ENCODE measurements at regions not wholly inside any gene's neighbourhood (a gene's known extent, or its start where the extent isn't known, plus 50 kb on each side); places are given as distances from the start of the nearest gene placed in this dataset.

- Histone ChIP-seq H3K9ac (no peak overlapping the region), H3K9me2 (no peaks in the 10 kb centered on the region), H3K4me2 (no peak overlapping the region), H3K9me3 (no peaks in the 10 kb centered on the region), H3K27me3 (ENCODE audit: insufficient read depth) (no peaks in the 10 kb centered on the region), H2AFZ (ENCODE audit: low read depth) (no peak overlapping the region), H3F3A (replicated peaks; ENCODE audit: insufficient read depth) (no peaks in the 10 kb centered on the region), H4K20me1 (ENCODE audit: insufficient read depth) (no peaks in the 10 kb centered on the region), H3K27ac (ENCODE audit: low read depth in 2 of 2, low read length in 1 of 2) (no peak overlapping the region), H3K4me1 (ENCODE audit: control insufficient read depth in 1 of 2, insufficient read depth in 2 of 2, low read depth in 1 of 2, low read length in 1 of 2) (peaks cover 0 to 3% of the 10 kb centered on the region in 2 experiments; a peak in 1 of 4 replicates), H3K79me2 (ENCODE audit: insufficient read depth) (no peaks in the 10 kb centered on the region), H3K4me3 (ENCODE audit: low read depth in 2 of 2, low read length in 1 of 2) (no peak overlapping the region), H3K36me3 (replicated peaks in 1 of 2; ENCODE audit: control insufficient read depth in 1 of 2, insufficient read depth in 2 of 2, low read length in 1 of 2) (no peaks in the 10 kb centered on the region)
- WGBS (ENCODE audit: low lambda C conversion rate), result 53% methylated on average over 6 of the region's 12 CpGs
- TF ChIP-seq FOXJ3 (CRISPR knock-in tag; IDR thresholded peaks at IDR 0.05) (no peak), FOXM1 (IDR thresholded peaks at IDR 0.05; ENCODE audit: low read depth) (no peak), FOSL2 (IDR thresholded peaks at IDR 0.05; ENCODE audit: borderline replicate concordance, low read depth) (no peak), YY1 (IDR thresholded peaks at IDR 0.05; ENCODE audit: low read depth) (no peak), ELF1 (IDR thresholded peaks at IDR 0.05) (no peak), POLR2AphosphoS5 (IDR thresholded peaks at IDR 0.05; ENCODE audit: low read depth, low read length) (no peak), CTCF (IDR thresholded peaks at IDR 0.05) (no peak), NFIC (IDR thresholded peaks at IDR 0.05; ENCODE audit: borderline replicate concordance) (no peak), PBX3 (IDR thresholded peaks at IDR 0.05) (no peak), NRF1 (IDR thresholded peaks at IDR 0.05; ENCODE audit: low read depth, low read length) (no peak), CHD2 (IDR thresholded peaks at IDR 0.05; ENCODE audit: low read length, partially characterized antibody) (no peak), RFX5 (IDR thresholded peaks at IDR 0.05; ENCODE audit: low read length) (no peak), RXRA (IDR thresholded peaks at IDR 0.05; ENCODE audit: borderline replicate concordance, low read depth) (no peak), GABPA (IDR thresholded peaks at IDR 0.05; ENCODE audit: low read depth) (no peak), MXI1 (IDR thresholded peaks at IDR 0.05; ENCODE audit: low read depth, low read length) (no peak), USF1 (IDR thresholded peaks at IDR 0.05; ENCODE audit: borderline replicate concordance, low read depth) (no peak), JUND (IDR thresholded peaks at IDR 0.05) (no peak), EZH2phosphoT487 (IDR thresholded peaks at IDR 0.05; ENCODE audit: borderline replicate concordance, low read depth) (no peak)
- TF ChIP-seq, protein P1, sequence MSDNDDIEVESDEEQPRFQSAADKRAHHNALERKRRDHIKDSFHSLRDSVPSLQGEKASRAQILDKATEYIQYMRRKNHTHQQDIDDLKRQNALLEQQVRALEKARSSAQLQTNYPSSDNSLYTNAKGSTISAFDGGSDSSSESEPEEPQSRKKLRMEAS (IDR thresholded peaks at IDR 0.05; ENCODE audit: low read depth), result no peak
- CTCF ChIA-PET, result interaction anchor here (1.1 kb wide), 1 partner anchor 13 kb away, joined by 3 read pairs; no protein-coding TSS in a partner anchor
- no peak for DNase-seq
- POLR2A ChIA-PET, result no interaction called here
Measured at GRCh38 chr7:3168370-3168769, 124.7 kb upstream of the CARD11 start.
